GM21515 (cell line): ENCODE measurements at regions not wholly inside any gene's neighbourhood (a gene's known extent, or its start where the extent isn't known, plus 50 kb on each side); places are given as distances from the start of the nearest gene placed in this dataset.
A peak's percentile ranks its signal among the peaks of the same experiment; 100 is the strongest.

ENCODE experiments used
- ATAC-seq: cut with Tn5 transposase; IDR thresholded peaks from one replicate; pipeline ENCODE4 v1.9.1; 2021; ENCODE audit not compliant: unreplicated experiment

DNA sequence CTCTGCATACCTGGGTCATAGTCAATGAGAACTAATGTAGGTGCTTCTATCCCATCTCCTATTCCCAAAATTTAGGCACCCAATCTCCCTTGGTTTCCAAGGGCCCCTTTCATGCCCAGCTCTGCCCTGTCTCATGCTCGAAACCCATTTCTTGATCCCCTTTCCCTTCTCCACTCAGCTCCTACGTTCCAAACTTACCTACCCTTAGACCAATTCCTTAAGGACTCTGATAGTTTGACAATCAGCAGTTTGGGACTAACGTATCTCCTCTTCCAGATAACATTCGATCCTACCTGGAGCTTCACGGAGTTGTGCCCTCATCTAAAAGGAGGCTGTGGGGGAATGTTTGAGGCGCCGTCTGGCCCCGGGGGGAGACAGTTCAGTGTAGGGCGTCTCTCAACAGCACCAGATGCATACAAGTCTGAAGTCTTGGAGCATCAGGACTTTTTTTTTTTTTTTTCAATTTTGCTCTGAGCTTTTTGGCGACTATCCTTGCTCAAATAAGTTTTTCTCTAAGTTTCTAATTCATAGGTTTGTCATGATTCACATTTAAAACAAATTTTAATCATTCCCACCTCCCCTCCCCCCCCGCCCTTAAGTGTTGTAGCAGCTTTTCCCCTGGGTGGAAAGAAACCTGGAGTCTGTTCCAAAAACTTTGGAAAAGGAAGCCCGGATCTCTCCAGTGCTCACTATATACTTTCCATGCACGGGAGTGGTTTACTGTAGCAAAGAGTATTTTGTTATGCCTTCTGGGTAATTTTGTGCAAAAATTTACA lies 141.2 kb upstream of the LGALSL start:
- no peak for ATAC-seq

DNA sequence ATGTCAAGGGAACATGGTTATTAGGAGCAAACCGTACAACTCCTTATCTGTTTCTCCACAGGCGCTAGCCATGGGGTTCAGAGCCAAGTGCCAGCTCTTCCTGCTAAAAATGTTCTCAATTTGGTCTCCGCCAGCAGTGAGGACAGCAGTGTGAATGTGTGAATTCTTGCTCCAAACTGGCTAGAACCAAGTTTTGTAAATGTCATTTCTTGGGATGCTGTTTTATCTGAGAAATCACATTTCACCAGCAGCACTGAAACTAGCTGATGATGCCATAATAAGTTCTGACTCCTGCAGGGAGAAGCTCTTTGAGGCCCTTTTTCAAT lies 140.6 kb upstream of the LGALSL start:
- no peak for ATAC-seq

DNA sequence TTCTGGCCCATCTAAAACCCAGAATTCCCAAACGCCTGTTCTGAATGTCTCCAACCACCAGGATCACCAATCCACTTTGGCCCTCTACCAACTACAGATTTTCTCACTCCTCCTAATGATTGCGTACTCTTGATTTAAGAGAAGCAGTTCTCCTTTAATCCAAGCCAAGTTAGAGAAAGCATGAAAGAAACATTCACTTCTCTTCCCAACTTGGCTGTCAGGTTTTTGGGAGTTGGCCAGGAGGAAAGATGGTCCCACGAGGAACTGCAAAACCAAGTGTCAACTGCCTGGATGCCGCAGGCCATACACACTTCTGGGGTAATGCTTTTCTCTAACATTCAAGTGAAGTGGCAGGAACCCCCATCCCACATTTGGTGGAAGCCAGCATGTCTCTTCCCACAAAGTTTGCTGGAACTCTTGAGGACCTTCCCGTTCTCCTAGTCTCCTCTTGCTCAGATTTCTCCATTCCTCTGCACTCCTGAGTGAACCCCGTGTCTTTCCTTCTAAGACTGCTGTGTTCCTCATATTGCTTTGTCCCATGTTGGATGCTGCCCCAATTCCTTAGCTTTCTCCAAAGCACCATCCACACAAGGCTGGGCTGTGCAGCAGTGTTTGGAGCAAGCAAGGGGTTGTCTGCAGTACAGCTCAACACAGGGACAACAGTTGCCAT lies 138.5 kb upstream of the LGALSL start:
- ATAC-seq, result no peak

DNA sequence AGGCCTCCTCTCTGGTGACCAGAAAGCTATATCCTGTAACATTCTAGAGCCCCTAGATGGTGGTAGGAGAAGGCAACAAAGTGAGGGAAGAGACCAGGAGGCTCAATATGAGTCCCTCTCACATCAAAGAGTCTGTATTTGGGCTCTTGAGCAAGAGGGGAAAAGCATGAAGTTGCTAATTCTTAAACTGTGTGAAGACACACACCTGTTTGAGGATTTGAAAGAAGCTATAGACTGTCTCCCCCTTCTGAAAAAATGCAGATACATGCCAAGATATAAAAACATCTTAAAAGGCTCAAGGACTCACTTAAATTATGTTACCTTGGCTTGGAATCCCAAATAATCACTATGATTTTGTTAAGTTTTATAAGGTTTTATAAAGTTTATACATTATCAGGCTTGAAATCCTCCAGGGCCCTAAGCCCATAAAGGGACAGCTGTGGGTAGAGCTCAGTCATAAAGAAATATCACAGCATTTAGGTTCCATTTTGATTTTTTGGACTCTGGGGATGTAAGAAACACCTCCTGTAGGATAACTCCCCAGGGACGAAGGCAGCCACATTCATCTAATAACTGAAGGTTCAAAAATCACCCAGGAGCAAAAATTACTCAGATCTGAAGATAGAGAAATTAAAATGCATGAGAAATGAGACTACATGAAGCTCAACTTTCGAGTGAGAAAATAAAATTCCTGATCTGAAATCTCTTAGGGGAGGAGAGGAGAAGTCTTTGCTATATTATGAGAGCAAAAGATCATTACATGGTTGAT lies 136.1 kb upstream of the LGALSL start:
- no peak for ATAC-seq

DNA sequence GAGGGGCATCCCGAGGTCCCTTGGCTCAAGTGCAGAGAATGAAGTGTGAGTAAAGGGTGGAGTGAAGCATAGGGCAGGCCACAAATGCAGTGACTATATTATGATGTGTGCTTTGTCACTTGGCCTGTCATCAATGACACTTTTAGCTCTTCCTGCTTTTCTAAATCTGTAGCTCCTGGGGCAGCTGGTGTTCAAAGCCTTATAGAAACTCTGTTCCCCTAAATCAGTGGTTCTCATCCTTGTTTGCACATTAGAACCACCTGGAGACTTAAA lies 135.6 kb upstream of the LGALSL start:
- ATAC-seq, result no peak

DNA sequence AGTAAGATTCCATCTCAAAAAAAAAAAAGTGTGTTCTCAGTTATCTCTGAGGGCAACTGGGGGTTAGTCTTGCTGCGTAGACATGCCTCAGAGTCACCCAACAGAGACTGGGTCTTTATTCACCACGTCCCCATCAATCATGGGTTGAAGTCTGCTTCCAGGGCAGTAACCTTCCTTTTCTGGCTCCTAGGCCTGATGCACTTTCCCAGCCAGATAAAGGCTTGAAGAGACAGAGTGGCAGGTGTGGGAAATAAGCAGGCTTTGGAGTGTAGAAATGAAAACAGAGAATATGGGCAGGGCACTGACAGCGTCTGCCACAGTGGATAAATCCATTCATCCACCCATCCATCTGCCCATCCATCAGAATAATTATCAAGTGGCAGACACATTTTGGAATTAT lies 134.1 kb upstream of the LGALSL start:
- no peak for ATAC-seq

DNA sequence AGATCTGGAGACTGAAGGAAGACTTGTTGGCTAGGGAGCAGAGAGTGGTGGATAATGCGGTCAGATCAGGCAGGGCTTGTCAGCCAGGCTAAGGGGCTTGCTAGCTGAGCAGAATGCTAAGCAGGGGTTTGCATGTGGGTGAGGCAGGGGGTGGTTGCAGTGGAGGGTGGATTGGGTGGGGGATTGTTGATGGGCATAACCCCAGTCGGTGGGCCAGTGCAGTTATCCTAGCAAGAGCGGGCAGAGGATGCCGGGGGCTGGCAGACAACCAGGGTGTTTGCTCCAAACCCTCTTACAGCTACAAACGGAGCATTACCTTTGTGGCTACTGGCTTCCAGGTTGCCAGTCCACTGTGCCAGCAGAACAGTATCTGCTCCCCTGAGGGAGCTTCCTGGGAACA lies 131.5 kb upstream of the LGALSL start:
- no peak for ATAC-seq

DNA sequence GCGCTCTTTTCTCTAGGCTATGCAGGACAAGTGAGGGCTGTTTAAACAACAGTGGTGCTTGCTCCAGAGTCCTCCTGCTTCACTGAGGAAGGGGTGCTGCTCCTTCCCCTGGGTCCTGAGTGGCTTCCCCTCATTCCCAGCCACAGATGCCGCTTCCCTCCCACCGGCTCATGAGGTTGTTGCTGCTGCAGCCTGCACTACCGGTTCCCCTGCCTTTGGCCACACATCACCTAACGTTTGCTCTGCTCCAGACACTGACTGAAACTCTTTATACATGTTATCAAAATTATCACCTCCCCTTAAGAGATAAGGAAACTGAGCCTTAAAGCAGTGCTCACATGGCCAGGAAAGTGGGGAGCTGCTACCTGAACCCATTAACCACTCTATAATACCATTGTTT lies 130.8 kb upstream of the LGALSL start:
- no peak for ATAC-seq

DNA sequence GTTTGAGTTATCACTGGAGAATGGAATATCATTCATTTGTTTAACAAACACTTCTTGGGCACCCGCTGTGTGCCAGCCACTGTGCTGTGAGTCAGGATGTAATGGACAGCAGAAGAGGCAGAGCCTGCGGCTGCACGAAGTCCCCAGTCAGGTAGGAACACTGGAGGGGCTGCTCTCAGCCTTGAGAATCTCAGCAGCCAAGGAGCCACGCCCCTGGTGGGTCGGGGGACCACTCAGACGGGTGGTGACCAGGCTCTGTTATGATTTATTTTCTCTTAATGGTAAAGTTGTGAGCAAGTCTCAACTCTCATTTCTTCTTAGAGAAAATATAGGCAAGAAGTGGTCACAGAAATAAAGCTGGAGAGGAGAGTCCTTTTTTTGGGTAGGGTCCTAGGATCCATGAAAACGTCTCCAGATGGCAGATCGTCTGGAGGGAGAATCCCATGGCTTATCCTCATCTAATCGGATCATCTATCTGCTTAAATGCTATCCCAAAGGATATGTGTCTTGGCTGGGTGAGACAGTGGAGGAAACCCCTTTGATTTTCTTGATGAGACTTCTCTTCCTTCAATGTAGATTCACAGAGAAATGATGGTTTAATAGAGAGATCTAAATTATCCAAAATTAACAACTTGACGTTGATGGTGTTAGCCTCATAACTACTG lies 129.1 kb upstream of the LGALSL start:
- no peak for ATAC-seq

DNA sequence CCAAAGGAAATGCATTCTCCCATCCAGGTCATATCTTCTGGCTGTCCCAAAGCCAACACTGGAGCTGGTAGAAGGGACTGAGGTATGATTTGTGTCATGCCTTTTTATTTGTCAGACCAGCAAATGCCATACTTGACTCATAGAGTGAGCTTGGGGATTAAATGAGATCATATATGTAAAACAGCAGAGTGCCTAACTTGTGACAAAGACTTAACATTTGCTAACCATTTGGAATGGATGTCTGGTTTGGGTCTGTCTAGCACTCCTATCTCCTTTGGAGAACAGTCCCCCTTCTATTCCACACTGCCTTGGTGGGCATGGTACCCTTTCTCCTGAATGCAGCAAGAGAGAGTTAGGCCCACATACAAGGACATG lies 128.5 kb upstream of the LGALSL start:
- ATAC-seq, result peak; percentile 4

DNA sequence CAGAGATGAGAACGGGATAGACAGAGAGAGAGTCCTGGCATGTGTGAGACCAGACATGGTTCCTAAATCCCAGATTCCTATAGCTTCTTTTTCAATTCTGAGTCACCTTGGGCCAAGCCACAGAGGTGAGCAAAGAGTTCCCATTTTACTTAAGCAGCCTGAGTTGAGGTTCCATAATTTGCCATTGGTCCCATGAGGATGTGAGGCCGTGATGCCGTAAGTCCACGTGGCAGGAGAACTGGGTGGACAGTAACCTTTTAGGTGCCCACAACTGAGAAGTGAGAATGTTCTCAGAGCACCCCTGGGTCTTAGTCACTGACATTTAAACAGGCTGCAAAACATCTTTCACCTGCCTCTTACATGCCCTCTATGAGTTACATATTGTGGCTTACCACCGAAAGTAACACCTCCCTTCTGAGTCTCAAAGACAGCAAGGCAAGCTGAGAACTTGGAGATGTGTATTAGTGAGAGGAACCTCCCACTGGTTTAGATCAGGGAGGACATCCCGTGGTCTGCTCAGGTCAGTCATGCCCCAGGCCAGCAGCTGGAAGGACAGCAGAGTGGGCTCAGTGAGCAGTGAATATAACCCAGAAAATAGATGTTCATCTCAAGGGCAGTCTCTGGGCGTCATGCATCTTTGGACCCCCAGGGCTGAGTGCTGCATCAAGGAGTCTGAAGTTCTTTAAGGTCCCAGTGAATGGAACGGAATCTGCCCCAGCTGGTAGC lies 127.9 kb upstream of the LGALSL start:
- peak; percentile 90 for ATAC-seq

DNA sequence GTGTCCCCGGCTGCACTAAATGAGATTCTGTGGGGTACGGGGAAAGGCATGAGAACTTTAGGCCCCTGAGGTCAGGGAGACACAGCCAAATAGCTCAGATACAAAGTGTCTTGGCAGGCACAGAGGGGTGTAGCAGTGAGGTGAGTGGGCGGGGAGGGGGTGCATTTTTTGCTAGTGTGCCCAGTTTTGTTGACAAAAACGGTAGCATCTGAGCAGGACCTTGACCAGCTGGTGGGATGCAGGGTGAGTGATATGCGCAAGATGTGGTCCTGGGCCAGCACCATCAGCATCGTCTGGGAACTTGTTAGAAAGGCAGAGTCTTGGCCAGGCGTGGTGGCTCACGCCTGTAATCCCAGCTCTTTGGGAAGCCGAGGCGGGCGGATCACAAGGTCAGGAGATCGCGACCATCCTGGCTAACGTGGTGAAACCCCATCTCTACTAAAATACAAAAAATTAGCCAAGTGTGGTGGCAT lies 127.3 kb upstream of the LGALSL start:
- ATAC-seq, result no peak

DNA sequence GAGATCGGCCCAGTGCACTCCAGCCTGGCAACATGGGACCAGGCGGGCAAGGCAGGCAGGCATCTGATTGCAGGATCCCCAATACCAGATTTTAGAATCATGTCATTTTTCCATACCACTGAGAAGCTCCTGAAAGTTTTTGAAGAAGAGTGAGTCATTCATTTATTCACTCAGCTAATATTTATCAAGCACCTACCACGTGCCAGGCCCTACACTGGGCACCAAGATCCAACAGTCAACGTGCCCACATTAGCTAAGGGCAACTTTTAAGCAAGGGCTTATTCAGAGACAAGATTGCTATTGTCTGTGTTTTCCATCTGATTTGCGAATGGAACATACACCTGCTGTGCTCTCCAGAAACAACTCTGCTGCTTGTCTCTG lies 126.8 kb upstream of the LGALSL start:
- ATAC-seq, result no peak

DNA sequence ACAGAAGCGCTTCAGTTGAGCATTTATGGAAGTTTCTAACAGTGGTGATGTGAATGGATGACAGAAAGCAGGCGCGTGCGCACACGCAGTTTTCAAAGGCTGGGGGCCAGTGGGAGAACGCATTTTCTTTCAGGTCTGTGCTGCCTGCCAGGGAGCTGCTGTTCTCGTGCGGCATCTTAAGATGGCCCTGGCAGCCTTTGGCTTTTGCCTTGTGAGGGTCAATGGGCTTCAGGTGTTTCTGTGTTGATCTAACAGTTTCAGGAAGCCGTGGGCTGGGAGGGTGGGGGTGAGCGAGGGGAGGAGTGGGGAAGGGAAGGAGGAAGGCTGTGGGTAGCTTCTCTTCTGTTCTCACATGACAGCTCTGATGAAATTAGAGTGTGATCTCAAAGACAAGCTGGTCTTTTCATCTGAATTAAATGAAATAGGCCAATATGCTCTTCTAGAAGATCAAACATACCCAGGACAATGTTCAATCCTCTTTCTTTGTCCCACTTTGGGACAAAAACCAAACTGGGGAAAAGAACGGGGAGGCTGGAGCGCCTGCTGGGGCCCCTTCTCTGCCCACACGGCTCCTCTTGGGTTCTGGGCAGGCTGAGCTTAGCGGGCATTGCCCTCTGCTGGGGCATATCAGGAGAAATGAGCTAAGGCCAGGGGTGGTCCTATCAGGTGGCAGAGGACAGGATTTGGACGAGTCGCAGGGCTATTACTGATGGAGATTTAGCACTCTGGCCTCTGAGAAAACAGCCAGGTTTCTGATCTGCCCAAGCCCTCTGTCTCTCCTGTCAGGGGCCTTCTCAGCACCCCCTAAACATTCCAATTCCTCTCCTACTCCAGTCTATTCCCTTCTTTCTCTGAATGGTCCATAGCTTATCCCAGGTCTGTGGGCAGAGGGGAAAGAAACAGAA lies 126.2 kb upstream of the LGALSL start:
- no peak for ATAC-seq

DNA sequence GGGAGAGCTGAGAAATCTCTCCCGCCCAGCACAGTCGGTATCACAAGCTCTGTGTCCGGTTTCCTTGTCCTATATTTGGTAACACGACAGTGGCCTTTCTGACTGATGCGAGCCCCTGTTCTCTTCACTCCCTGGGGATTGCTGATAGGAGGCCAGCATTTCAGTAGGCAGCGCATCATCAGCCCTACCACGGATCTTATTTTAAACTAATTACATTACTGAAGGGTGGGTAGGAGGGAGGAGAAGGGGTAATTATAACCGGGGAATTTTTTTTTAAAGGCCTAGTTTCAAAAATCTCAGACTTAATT lies 125.6 kb upstream of the LGALSL start:
- no peak for ATAC-seq

DNA sequence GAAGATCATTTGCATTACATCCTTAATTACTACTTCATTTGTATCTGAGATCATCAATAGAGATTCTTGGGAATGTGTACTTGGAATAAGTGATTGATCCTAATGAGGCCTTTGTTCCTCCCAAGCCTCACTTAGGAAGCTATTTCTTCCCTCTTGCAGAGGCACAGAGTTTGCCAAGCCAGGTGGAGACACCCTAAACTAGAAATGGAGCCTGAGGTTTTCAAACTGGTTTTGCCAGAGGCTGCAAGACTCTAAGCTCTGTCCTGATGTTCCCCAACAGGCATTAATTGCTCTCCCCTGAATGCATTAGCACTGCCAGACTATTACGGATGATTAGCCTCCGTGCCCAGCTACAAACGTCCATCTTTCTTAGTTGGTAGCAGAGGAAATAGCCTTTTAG lies 125.2 kb upstream of the LGALSL start:
- no peak for ATAC-seq

DNA sequence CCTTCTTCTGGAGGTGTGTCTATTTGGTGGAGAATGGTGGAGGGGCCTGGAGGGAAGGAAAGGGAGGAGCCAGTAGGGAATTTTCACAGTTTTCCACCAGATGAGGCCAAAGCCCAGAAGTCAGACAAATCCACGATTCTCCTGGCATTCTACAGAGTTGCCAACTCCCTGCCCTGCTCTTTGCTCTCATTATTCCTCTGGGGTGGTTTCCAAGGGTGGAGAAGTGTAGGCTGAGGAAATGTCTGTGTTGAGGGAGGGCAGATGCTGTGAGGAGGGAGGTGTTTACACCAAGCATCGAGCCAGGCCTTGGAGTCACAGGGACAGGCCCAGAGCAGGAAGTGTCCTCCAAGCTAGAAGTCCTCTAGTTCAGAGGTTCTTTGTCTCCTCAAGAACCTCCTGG lies 124.1 kb upstream of the LGALSL start:
- no peak for ATAC-seq

DNA sequence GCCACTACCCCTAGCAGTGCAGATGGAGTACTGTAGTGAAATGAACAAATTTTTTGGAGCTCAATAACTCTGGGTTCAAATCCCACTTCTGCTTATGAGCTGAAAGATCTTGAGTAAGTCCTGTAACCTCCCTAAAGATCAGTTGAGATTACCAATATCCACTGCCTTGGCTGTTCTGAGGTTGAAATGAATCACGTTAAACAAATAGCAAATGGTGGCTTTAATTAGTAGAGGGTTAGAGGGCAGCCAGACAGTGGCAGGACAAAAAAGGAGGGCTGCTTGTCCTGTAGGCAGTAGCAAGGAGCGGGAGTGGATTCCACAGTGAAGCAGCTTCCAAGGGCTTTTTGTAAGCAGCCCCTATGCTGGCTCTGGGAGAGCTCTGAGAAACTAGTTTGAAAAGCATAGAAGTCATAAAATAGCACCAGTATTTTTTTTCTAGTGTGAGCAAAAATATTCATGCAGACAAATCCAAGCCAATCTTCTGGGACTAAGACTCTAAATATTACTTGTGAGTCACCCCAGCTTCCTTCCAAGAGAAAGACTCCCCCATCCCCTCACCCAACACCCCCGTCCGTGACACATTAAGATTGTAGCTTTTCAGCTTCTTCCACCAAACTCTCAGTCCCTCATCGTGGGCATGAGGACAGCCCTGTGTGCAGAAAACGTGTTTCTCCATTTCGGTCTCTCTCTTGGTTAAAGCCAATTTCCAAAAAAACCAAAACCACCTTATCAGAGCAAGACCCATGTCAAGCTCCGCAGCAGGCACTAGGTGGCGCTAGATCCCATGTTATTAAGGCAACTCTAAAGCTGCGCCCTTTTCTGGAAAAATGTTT lies 123.5 kb upstream of the LGALSL start:
- no peak for ATAC-seq

DNA sequence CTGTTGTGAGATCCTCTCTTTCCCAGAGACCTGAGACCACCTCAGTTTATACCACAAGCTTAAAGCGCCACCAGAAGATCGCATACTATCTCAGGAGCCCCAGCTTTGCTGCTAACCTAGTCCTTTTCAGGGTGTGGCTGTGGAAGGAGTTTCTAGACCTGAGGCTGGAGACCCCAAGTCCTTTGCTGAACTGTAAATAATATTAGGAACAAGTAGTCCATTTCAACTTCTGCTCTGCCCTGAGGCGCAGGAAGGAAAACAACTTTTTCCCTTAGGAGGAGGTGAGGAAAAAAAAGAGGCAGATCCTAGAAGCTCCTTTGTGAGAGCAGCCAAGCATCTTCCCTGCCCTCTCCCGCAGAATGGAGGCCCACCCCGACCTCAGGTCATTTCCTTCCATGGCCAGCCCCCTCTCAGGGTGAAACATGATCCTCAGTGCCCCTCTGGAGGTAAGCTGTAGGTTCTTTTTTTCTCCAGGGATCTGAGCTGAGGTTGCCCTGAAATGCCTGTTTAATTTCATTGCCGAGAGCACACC lies 122.8 kb upstream of the LGALSL start:
- no peak for ATAC-seq
